Keratinocyte (primary cell): ENCODE measurements at regions not wholly inside any gene's neighbourhood (a gene's known extent, or its start where the extent isn't known, plus 50 kb on each side); places are given as distances from the start of the nearest gene placed in this dataset.
A peak's percentile ranks its signal among the peaks of the same experiment; 100 is the strongest.

Experiments used
- DNase-seq: peaks from one replicate; pipeline ENCODE4 v3.0.0-alpha.2; 2011; ENCODE audit warnings: low read depth, missing footprints, low spot score
- FAIRE-seq: peaks from 2 replicates; lab custom pipeline; 2011; peaks lifted over from hg19 to GRCh38; lab: Jason Lieb, UNC
- H2AFZ ChIP-seq: 2 replicates; pipeline ENCODE4 v1.6.0; 2012; ENCODE audit warnings: low read length, control low read depth, inconsistent platforms; ENCODE audit not compliant: control insufficient read depth
- H3K27ac ChIP-seq: 2 replicates; pipeline ENCODE4 v1.5.1; 2011; ENCODE audit warnings: low read length; ENCODE audit not compliant: control insufficient read depth, insufficient read depth
- H3K27me3 ChIP-seq: 3 replicates; pipeline ENCODE4 v1.6.0; 2011; ENCODE audit warnings: low read length; ENCODE audit not compliant: control insufficient read depth, insufficient read depth; ENCODE audit errors: extremely low read depth
- H3K36me3 ChIP-seq, 2 experiments: 2 replicates in 1 of 2; 3 replicates in 1 of 2; pipeline ENCODE4 v1.5.1; 2011; ENCODE audit warnings: low read length in 2 of 2, mild to moderate bottlenecking in 1 of 2; ENCODE audit not compliant: control insufficient read depth in 2 of 2, insufficient read depth in 2 of 2; ENCODE audit errors: extremely low read depth in 1 of 2
- H3K4me1 ChIP-seq: 3 replicates; pipeline ENCODE4 v1.5.1; 2011; ENCODE audit warnings: low read length; ENCODE audit not compliant: control insufficient read depth, insufficient read depth; ENCODE audit errors: extremely low read depth
- H3K4me2 ChIP-seq: 3 replicates; pipeline ENCODE4 v1.6.0; 2011; ENCODE audit warnings: low read depth, low read length; ENCODE audit not compliant: control insufficient read depth, insufficient read depth; ENCODE audit errors: extremely low read depth
- H3K4me3 ChIP-seq, 3 experiments: fragments of 200-600 bp in 1 of 3; sonication (generic) in 1 of 3; 2 replicates in 2 of 3; 3 replicates in 1 of 3; pipeline ENCODE4 v1.5.1; 2011 to 2016; ENCODE audit warnings: low read length in 3 of 3, mild to moderate bottlenecking in 3 of 3, control low read depth in 2 of 3, inconsistent platforms in 1 of 3, low read depth in 1 of 3, mixed read lengths in 1 of 3, mixed run types in 1 of 3, moderate library complexity in 1 of 3; ENCODE audit not compliant: control insufficient read depth in 2 of 3, insufficient read depth in 2 of 3; ENCODE audit errors: extremely low read depth in 1 of 3
- H3K79me2 ChIP-seq: 2 replicates; pipeline ENCODE4 v1.6.0; 2012; ENCODE audit warnings: low read length; ENCODE audit not compliant: control insufficient read depth, insufficient read depth
- H3K9ac ChIP-seq: 3 replicates; pipeline ENCODE4 v1.6.0; 2011; ENCODE audit warnings: low read length; ENCODE audit not compliant: control insufficient read depth, insufficient read depth; ENCODE audit errors: extremely low read depth
- H3K9me1 ChIP-seq: 3 replicates; pipeline ENCODE4 v1.6.0; 2011; ENCODE audit warnings: low read length; ENCODE audit not compliant: control insufficient read depth, insufficient read depth; ENCODE audit errors: extremely low read depth
- H3K9me3 ChIP-seq: 2 replicates; pipeline ENCODE4 v1.5.1; 2012; ENCODE audit warnings: low read depth, low read length; ENCODE audit not compliant: control insufficient read depth
- H4K20me1 ChIP-seq: 3 replicates; pipeline ENCODE4 v1.6.0; 2011; ENCODE audit warnings: low read length; ENCODE audit not compliant: control insufficient read depth, insufficient read depth; ENCODE audit errors: extremely low read depth
- CTCF ChIP-seq, 3 experiments: IDR thresholded peaks in 1 of 3; conservative IDR thresholded peaks in 1 of 3; optimal IDR thresholded peaks in 1 of 3; 2 replicates in 2 of 3; 3 replicates in 1 of 3; pipeline versions ENCODE3 to v1.5.1; 2011; ENCODE audit warnings: low read length in 3 of 3, mild to moderate bottlenecking in 3 of 3, moderate library complexity in 2 of 3, control low read depth in 1 of 3, inconsistent platforms in 1 of 3; ENCODE audit not compliant: insufficient read depth in 2 of 3; ENCODE audit errors: extremely low read depth in 1 of 3
- EZH2 ChIP-seq: IDR thresholded peaks from one replicate; pipeline ENCODE4 v1.6.1; 2012; ENCODE audit warnings: inconsistent platforms, mild to moderate bottlenecking, low read length, moderate library complexity
- dilution Hi-C: fragments of 300-500 bp; cut with MboI; formaldehyde crosslinking; loops from one replicate; pipeline ENCODE4 v1.7.0; 2020; ENCODE audit warnings: low sequenced_read_pairs; ENCODE audit not compliant: extremely low pct_ligation_motif_present

GRCh38 chr3:152121270-152121636 is 147.5 kb upstream of the MBNL1 start:
- peak overlapping the region; percentile 18 for H3K9ac ChIP-seq
- DNase-seq = no peak

GRCh38 chr3:152122851-152123250 is 145.9 kb upstream of the MBNL1 start:
- H3K4me3 ChIP-seq = no peak overlapping the region
- H3K27ac ChIP-seq = no peak overlapping the region

More at GRCh38 chr3:152121270-152121636, 147.5 kb upstream of the MBNL1 start:
- dilution Hi-C loops = no loop called here
- H3K79me2 ChIP-seq = no peaks in the 10 kb centered on the region
- no peak for TF ChIP-seq CTCF (optimal IDR thresholded peaks at IDR 0.05 in 1 of 3, IDR thresholded peaks at IDR 0.05 in 1 of 3, conservative IDR thresholded peaks at IDR 0.05 in 1 of 3; ENCODE audit: extremely low read depth in 1 of 3, insufficient read depth in 2 of 3, low read length in 3 of 3)
- TF ChIP-seq EZH2 = no peak
- H3K27me3 ChIP-seq = no peaks in the 10 kb centered on the region
- H4K20me1 ChIP-seq = no peaks in the 10 kb centered on the region
- H3K9me1 ChIP-seq = no peaks in the 10 kb centered on the region
- peak overlapping the region in 1 of 3 experiments; percentile 54 for H3K4me3 ChIP-seq
- peak overlapping the region; percentile 72 for H3K4me2 ChIP-seq
- peak; percentile 55 for FAIRE-seq
- H3K27ac ChIP-seq = peak overlapping the region; percentile 92
- no peaks in the 10 kb centered on the region for H3K36me3 ChIP-seq
- H3K4me1 ChIP-seq = peaks cover 45% of the 10 kb centered on the region
- H3K9me3 ChIP-seq = no peaks in the 10 kb centered on the region
- H2AFZ ChIP-seq = peak overlapping the region; percentile 35

More at GRCh38 chr3:152122851-152123250, 145.9 kb upstream of the MBNL1 start:
- dilution Hi-C loops = no loop called here
- Histone ChIP-seq H3K4me2 (peak overlapping the region; percentile 52), H3K36me3 (no peaks in the 10 kb centered on the region), H2AFZ (peak overlapping the region; percentile 76), H3K79me2 (no peaks in the 10 kb centered on the region), H3K9ac (no peak overlapping the region), H4K20me1 (no peaks in the 10 kb centered on the region), H3K9me1 (no peaks in the 10 kb centered on the region), H3K9me3 (no peaks in the 10 kb centered on the region), H3K27me3 (no peaks in the 10 kb centered on the region), H3K4me1 (peaks cover 45% of the 10 kb centered on the region)
- no peak for TF ChIP-seq CTCF (optimal IDR thresholded peaks at IDR 0.05 in 1 of 3, IDR thresholded peaks at IDR 0.05 in 1 of 3, conservative IDR thresholded peaks at IDR 0.05 in 1 of 3; ENCODE audit: extremely low read depth in 1 of 3, insufficient read depth in 2 of 3, low read length in 3 of 3)
- no peak for TF ChIP-seq EZH2
- FAIRE-seq (peak; percentile 52), DNase-seq (no peak)
